ENCODE measurements at regions not wholly inside any gene's neighbourhood (a gene's known extent, or its start where the extent isn't known, plus 50 kb on each side); places are given as distances from the start of the nearest gene placed in this dataset.

DNA sequence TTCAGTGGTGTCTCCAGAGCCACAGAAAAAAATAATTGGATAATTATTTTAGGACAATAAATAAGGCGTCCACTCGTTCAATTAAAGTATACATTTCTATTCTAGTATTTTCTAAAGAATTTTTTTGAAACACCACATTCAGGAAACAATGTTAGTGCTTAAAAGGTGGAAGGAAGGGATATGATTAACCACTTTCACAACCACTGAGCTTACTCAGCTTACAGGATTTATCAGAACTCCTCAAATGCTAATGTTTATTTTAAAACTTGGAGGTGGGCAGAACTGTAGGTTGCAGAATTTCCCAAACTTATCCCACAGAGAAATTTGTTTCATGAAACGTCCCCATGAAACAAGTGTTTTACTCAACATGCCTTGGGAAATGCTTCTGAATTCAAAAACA lies 54.3 kb upstream of the MAGEB2 start:
- DNase-seq (ENCODE audit: low spot score) = no peak

All from AG08396 (cell line).